Activated T-cell treated with anti-CD3 and anti-CD28 coated beads, Interleukin-2, amount 50 U/mL, for 24 hours (primary cell): ENCODE measurements at regions not wholly inside any gene's neighbourhood (a gene's known extent, or its start where the extent isn't known, plus 50 kb on each side); places are given as distances from the start of the nearest gene placed in this dataset.

Experiments
- DNase-seq: peaks from one replicate; pipeline ENCODE4 v3.0.0-alpha.2; 2020
- H3K27ac Mint-ChIP-seq: 2 replicates; pipeline ENCODE4 v1.8.0; 2020; ENCODE audit warnings: mild to moderate bottlenecking, mixed read lengths
- H3K27me3 Mint-ChIP-seq: 2 replicates; pipeline ENCODE4 v1.8.0; 2020; ENCODE audit warnings: mixed read lengths
- H3K36me3 Mint-ChIP-seq: 2 replicates; pipeline ENCODE4 v1.8.0; 2020; ENCODE audit warnings: low read depth, mixed read lengths
- H3K4me1 Mint-ChIP-seq: 2 replicates; pipeline ENCODE4 v1.8.0; 2020; ENCODE audit warnings: low read depth, mixed read lengths
- H3K4me3 Mint-ChIP-seq: 2 replicates; pipeline ENCODE4 v1.8.0; 2020; ENCODE audit warnings: mild to moderate bottlenecking, moderate library complexity, mixed read lengths
- H3K9me3 Mint-ChIP-seq: 2 replicates; pipeline ENCODE4 v1.8.0; 2020; ENCODE audit warnings: mixed read lengths

- Mint-ChIP-seq H3K27me3 (no peaks in the 10 kb centered on the region), H3K9me3 (no peaks in the 10 kb centered on the region), H3K4me1 (no peaks in the 10 kb centered on the region), H3K36me3 (no peaks in the 10 kb centered on the region), H3K27ac (no peak overlapping the region), H3K4me3 (no peak overlapping the region)
- no peak for DNase-seq
Measured at GRCh38 chr4:149175549-149175948, 640.1 kb downstream of the IQCM start.

- no peak overlapping the region for H3K27ac Mint-ChIP-seq
- H3K36me3 Mint-ChIP-seq, result no peaks in the 10 kb centered on the region
- no peaks in the 10 kb centered on the region for H3K4me1 Mint-ChIP-seq
- no peaks in the 10 kb centered on the region for H3K27me3 Mint-ChIP-seq
- no peak for DNase-seq
- H3K9me3 Mint-ChIP-seq, result no peaks in the 10 kb centered on the region
- no peak overlapping the region for H3K4me3 Mint-ChIP-seq
Measured at GRCh38 chr4:149173241-149174013, 642.2 kb downstream of the IQCM start.

GRCh38 chr4:149168645-149169044, 647.0 kb downstream of the IQCM start:
- Mint-ChIP-seq H3K9me3 (no peaks in the 10 kb centered on the region), H3K4me3 (no peak overlapping the region), H3K27ac (no peak overlapping the region), H3K4me1 (no peaks in the 10 kb centered on the region), H3K36me3 (no peaks in the 10 kb centered on the region), H3K27me3 (no peaks in the 10 kb centered on the region)
- DNase-seq, result no peak

- H3K4me1 Mint-ChIP-seq, result no peaks in the 10 kb centered on the region
- H3K4me3 Mint-ChIP-seq, result no peak overlapping the region
- H3K9me3 Mint-ChIP-seq, result no peaks in the 10 kb centered on the region
- no peak overlapping the region for H3K27ac Mint-ChIP-seq
- H3K36me3 Mint-ChIP-seq, result no peaks in the 10 kb centered on the region
- H3K27me3 Mint-ChIP-seq, result no peaks in the 10 kb centered on the region
- DNase-seq, result no peak
Measured at GRCh38 chr4:149166876-149167275, 648.8 kb downstream of the IQCM start.

- H3K4me3 Mint-ChIP-seq, result no peak overlapping the region
- H3K27me3 Mint-ChIP-seq, result no peaks in the 10 kb centered on the region
- no peak for DNase-seq
- no peaks in the 10 kb centered on the region for H3K36me3 Mint-ChIP-seq
- H3K4me1 Mint-ChIP-seq, result no peaks in the 10 kb centered on the region
- H3K9me3 Mint-ChIP-seq, result no peaks in the 10 kb centered on the region
- H3K27ac Mint-ChIP-seq, result no peak overlapping the region
Measured at GRCh38 chr4:149166365-149166764, 649.3 kb downstream of the IQCM start.

GRCh38 chr4:149164282-149164681, 651.4 kb downstream of the IQCM start:
- DNase-seq, result no peak
- no peaks in the 10 kb centered on the region for H3K9me3 Mint-ChIP-seq
- no peaks in the 10 kb centered on the region for H3K36me3 Mint-ChIP-seq
- no peak overlapping the region for H3K4me3 Mint-ChIP-seq
- no peak overlapping the region for H3K27ac Mint-ChIP-seq
- no peaks in the 10 kb centered on the region for H3K27me3 Mint-ChIP-seq
- H3K4me1 Mint-ChIP-seq, result no peaks in the 10 kb centered on the region

GRCh38 chr4:149161247-149161646, 654.4 kb downstream of the IQCM start:
- Mint-ChIP-seq H3K4me3 (no peak overlapping the region), H3K9me3 (no peaks in the 10 kb centered on the region), H3K27me3 (no peaks in the 10 kb centered on the region), H3K36me3 (no peaks in the 10 kb centered on the region), H3K4me1 (no peaks in the 10 kb centered on the region), H3K27ac (no peak overlapping the region)
- DNase-seq, result no peak

- DNase-seq, result no peak
- Mint-ChIP-seq H3K27me3 (no peaks in the 10 kb centered on the region), H3K9me3 (no peaks in the 10 kb centered on the region), H3K27ac (no peak overlapping the region), H3K4me1 (no peaks in the 10 kb centered on the region), H3K4me3 (no peak overlapping the region), H3K36me3 (no peaks in the 10 kb centered on the region)
Measured at GRCh38 chr4:149160370-149160769, 655.3 kb downstream of the IQCM start.

GRCh38 chr4:149158817-149159216, 656.8 kb downstream of the IQCM start:
- H3K4me3 Mint-ChIP-seq, result no peak overlapping the region
- DNase-seq, result no peak
- no peak overlapping the region for H3K27ac Mint-ChIP-seq
- H3K27me3 Mint-ChIP-seq, result no peaks in the 10 kb centered on the region
- no peaks in the 10 kb centered on the region for H3K9me3 Mint-ChIP-seq
- H3K36me3 Mint-ChIP-seq, result no peaks in the 10 kb centered on the region
- no peaks in the 10 kb centered on the region for H3K4me1 Mint-ChIP-seq

GRCh38 chr4:149145803-149146202, 669.8 kb downstream of the IQCM start:
- Mint-ChIP-seq H3K27ac (no peak overlapping the region), H3K27me3 (peaks cover 11% of the 10 kb centered on the region), H3K9me3 (no peaks in the 10 kb centered on the region), H3K4me3 (no peak overlapping the region), H3K36me3 (no peaks in the 10 kb centered on the region), H3K4me1 (no peaks in the 10 kb centered on the region)
- no peak for DNase-seq

GRCh38 chr4:149144060-149144459, 671.6 kb downstream of the IQCM start:
- Mint-ChIP-seq H3K36me3 (no peaks in the 10 kb centered on the region), H3K9me3 (no peaks in the 10 kb centered on the region)

GRCh38 chr4:149141391-149141790, 674.3 kb downstream of the IQCM start:
- Mint-ChIP-seq H3K27me3 (peaks cover 11% of the 10 kb centered on the region), H3K4me1 (no peaks in the 10 kb centered on the region), H3K4me3 (no peak overlapping the region), H3K36me3 (no peaks in the 10 kb centered on the region), H3K9me3 (no peaks in the 10 kb centered on the region), H3K27ac (no peak overlapping the region)
- DNase-seq, result no peak

More at GRCh38 chr4:149144060-149144459, 671.6 kb downstream of the IQCM start:
- no peak overlapping the region for H3K4me3 Mint-ChIP-seq
- peaks cover 11% of the 10 kb centered on the region for H3K27me3 Mint-ChIP-seq
- H3K4me1 Mint-ChIP-seq, result no peaks in the 10 kb centered on the region
- H3K27ac Mint-ChIP-seq, result no peak overlapping the region
- DNase-seq, result no peak

- no peak overlapping the region for H3K4me3 Mint-ChIP-seq
- no peak for DNase-seq
- H3K36me3 Mint-ChIP-seq, result no peaks in the 10 kb centered on the region
- H3K4me1 Mint-ChIP-seq, result no peaks in the 10 kb centered on the region
- peaks cover 10% of the 10 kb centered on the region for H3K27me3 Mint-ChIP-seq
- H3K9me3 Mint-ChIP-seq, result no peaks in the 10 kb centered on the region
- H3K27ac Mint-ChIP-seq, result no peak overlapping the region
Measured at GRCh38 chr4:149140841-149141240, 674.8 kb downstream of the IQCM start.

- Mint-ChIP-seq H3K36me3 (no peaks in the 10 kb centered on the region), H3K9me3 (peaks cover 4% of the 10 kb centered on the region), H3K27me3 (no peaks in the 10 kb centered on the region), H3K27ac (no peak overlapping the region), H3K4me1 (no peaks in the 10 kb centered on the region), H3K4me3 (no peak overlapping the region)
- no peak for DNase-seq
Measured at GRCh38 chr4:149136951-149137620, 678.6 kb downstream of the IQCM start.

GRCh38 chr4:149135062-149135461, 680.6 kb downstream of the IQCM start:
- Mint-ChIP-seq H3K4me1 (no peaks in the 10 kb centered on the region), H3K27ac (no peak overlapping the region), H3K36me3 (no peaks in the 10 kb centered on the region), H3K4me3 (no peak overlapping the region), H3K9me3 (peaks cover 4% of the 10 kb centered on the region), H3K27me3 (no peaks in the 10 kb centered on the region)
- DNase-seq, result no peak
